ENCODE measurements at regions not wholly inside any gene's neighbourhood (a gene's known extent, or its start where the extent isn't known, plus 50 kb on each side); places are given as distances from the start of the nearest gene placed in this dataset.

DNA sequence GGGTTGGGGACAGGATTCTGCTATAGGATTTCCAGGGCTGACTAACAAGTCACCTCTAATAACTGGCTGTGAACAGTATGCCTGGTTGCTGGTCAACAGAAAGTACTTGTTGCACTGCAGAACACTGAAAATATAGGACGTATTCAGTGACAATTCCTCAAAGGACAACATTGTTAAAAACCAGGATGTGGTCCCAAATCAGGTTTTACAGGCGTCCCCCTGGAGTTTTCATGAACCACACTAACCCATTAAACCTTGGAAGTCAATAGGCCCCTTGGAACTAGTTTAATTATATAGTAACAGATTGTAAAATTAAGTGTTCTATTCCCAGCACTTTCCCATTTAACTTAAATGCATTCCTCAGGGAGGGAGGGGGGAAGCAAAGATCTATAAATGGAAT, 495.4 kb downstream of the TBC1D4 start:
- TF ChIP-seq, protein P1, sequence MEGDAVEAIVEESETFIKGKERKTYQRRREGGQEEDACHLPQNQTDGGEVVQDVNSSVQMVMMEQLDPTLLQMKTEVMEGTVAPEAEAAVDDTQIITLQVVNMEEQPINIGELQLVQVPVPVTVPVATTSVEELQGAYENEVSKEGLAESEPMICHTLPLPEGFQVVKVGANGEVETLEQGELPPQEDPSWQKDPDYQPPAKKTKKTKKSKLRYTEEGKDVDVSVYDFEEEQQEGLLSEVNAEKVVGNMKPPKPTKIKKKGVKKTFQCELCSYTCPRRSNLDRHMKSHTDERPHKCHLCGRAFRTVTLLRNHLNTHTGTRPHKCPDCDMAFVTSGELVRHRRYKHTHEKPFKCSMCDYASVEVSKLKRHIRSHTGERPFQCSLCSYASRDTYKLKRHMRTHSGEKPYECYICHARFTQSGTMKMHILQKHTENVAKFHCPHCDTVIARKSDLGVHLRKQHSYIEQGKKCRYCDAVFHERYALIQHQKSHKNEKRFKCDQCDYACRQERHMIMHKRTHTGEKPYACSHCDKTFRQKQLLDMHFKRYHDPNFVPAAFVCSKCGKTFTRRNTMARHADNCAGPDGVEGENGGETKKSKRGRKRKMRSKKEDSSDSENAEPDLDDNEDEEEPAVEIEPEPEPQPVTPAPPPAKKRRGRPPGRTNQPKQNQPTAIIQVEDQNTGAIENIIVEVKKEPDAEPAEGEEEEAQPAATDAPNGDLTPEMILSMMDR (IDR thresholded peaks at IDR 0.05): no peak
- no peak for TF ChIP-seq POLR2AphosphoS5 (IDR thresholded peaks at IDR 0.05)

Measured in gastroesophageal sphincter (tissue), 3 donors.